ENCODE measurements at regions not wholly inside any gene's neighbourhood (a gene's known extent, or its start where the extent isn't known, plus 50 kb on each side); places are given as distances from the start of the nearest gene placed in this dataset.

- TF ChIP-seq CTCF (IDR thresholded peaks at IDR 0.05) (no peak), POLR2A (IDR thresholded peaks at IDR 0.05) (no peak)
Observed at GRCh38 chr6:167510648-167511047, 185.8 kb downstream of the TTLL2 start.

Measured in right lobe of liver (tissue), 4 donors.